Heart left ventricle (tissue), 13 donors: ENCODE measurements at regions not wholly inside any gene's neighbourhood (a gene's known extent, or its start where the extent isn't known, plus 50 kb on each side); places are given as distances from the start of the nearest gene placed in this dataset.

Source experiments
- CTCF ChIP-seq, 12 donors: fragments of 200-600 bp; sonication (generic) in 4 of 12; IDR thresholded peaks; one replicate each; pipeline versions ENCODE4 v1.5.0 to v1.8.0; 2018 to 2022; ENCODE audit warnings: antibody characterized with exemption in 12 of 12, mild to moderate bottlenecking in 5 of 12
- POLR2A ChIP-seq, 2 donors: fragments of 450-650 bp; IDR thresholded peaks; one replicate each; pipeline ENCODE4 v1.6.1; 2017; ENCODE audit warnings: antibody characterized with exemption in 2 of 2, mild to moderate bottlenecking in 2 of 2, moderate library complexity in 2 of 2
- donor health status: ischemic (EF 13 %, LVEDD 7.1; RV severe dilation, severe dysfunction).
- donor health status: DM: no; HTN: yes; CAD: no.
- donor health status: DM: no; HTN: no; CAD: no.
- donor health status: ischemic (EF 25% LVEDD 6.9; RV normal size, moderate dysfunction).
- donor health status: ischemic (EF 25% LVEDD 5.7; RV mildly dilated, moderate dysfunction).
- donor health status: ischemic (EF 35%, LVEDD 5.7; RV mildly dilated, moderate dysfunction).
- donor health status: nonischemic (EF 11% LVEDD 7.7; RV severe dilation, severe dysfunction).
- donor health status: DM: yes; HTN: yes; CAD: no.
- donor health status: PGD.
- donor health status: ischemic (EF 29% LVEDD 5.4; RV normal size, mild dysfunction).
- donor health status: nonischemic (EF 23%, LVEDD 6.1; RV moderate dilation, normal function).

GRCh38 chr4:66097218-66097617, 426.9 kb upstream of the EPHA5 start:
- no peak for TF ChIP-seq CTCF (IDR thresholded peaks at IDR 0.05)
- TF ChIP-seq POLR2A (IDR thresholded peaks at IDR 0.05) = no peak
